Tibial nerve (tissue), 4 donors: ENCODE measurements at regions not wholly inside any gene's neighbourhood (a gene's known extent, or its start where the extent isn't known, plus 50 kb on each side); places are given as distances from the start of the nearest gene placed in this dataset.

Experiments
- DNase-seq, 2 donors: peaks; one replicate each; pipeline ENCODE4 v3.0.0-alpha.2; 2019; ENCODE audit warnings: low spot score in 2 of 2
- H3K27ac ChIP-seq, 4 donors: fragments of 200-600 bp; sonication (generic) in 3 of 4; one replicate each; pipeline ENCODE4 v1.5.1; 2017 to 2019; ENCODE audit warnings: mild to moderate bottlenecking in 1 of 4
- H3K27me3 ChIP-seq, 2 donors: fragments of 200-600 bp; sonication (generic) in 1 of 2; one replicate each; pipeline versions ENCODE4 v1.5.1 to v1.6.0; 2017 to 2019
- H3K36me3 ChIP-seq, 3 donors: fragments of 200-600 bp; sonication (generic); one replicate each; pipeline ENCODE4 v1.5.1; 2018 to 2019
- H3K4me1 ChIP-seq, 4 donors: fragments of 200-600 bp; sonication (generic) in 3 of 4; one replicate each; pipeline ENCODE4 v1.5.1; 2017 to 2019
- H3K4me3 ChIP-seq, 4 donors: fragments of 200-600 bp; sonication (generic) in 3 of 4; one replicate each; pipeline ENCODE4 v1.5.1; 2017 to 2019; ENCODE audit warnings: mild to moderate bottlenecking in 1 of 4, moderate library complexity in 1 of 4
- H3K9me3 ChIP-seq, 4 donors: fragments of 200-600 bp; sonication (generic) in 3 of 4; one replicate each; pipeline ENCODE4 v1.5.1; 2017 to 2019
- CTCF ChIP-seq, 5 experiments: fragments of 200-600 bp in 3 of 5; fragments of 450-650 bp in 2 of 5; sonication (generic) in 3 of 5; IDR thresholded peaks; one replicate each; pipeline ENCODE4 v1.5.1; 2016 to 2019; ENCODE audit warnings: antibody characterized with exemption in 5 of 5, mild to moderate bottlenecking in 3 of 5, moderate library complexity in 2 of 5
- EP300 ChIP-seq, 2 donors: sonication (generic); formaldehyde crosslinking; IDR thresholded peaks; one replicate each; pipeline ENCODE4 v1.6.1; 2017; ENCODE audit warnings: antibody characterized with exemption in 2 of 2, mild to moderate bottlenecking in 1 of 2
- POLR2A ChIP-seq, 2 donors: fragments of 450-650 bp; IDR thresholded peaks; one replicate each; pipeline ENCODE4 v1.6.1; 2017; ENCODE audit warnings: antibody characterized with exemption in 2 of 2, mild to moderate bottlenecking in 2 of 2, moderate library complexity in 2 of 2
- WGBS, 2 donors: methylation state at CpG; one replicate each; pipeline ENCODE4 v1.1.5; 2018; 5-methylcytosine and 5-hydroxymethylcytosine counted together

GRCh38 chr1:11352816-11353799 is 80.1 kb downstream of the UBIAD1 start:
- 52 to 55% methylated on average over 20 of the region's 20 CpGs for WGBS, 2 donors
- Histone ChIP-seq H3K36me3 (no peaks in the 10 kb centered on the region), H3K4me1 (peaks cover 0 to 5% (median 0%) of the 10 kb centered on the region in 4 donors), H3K4me3 (no peak overlapping the region), H3K9me3 (peaks cover 0 to 17% (median 0%) of the 10 kb centered on the region in 4 donors), H3K27ac (no peak overlapping the region), H3K27me3 (peaks cover 0 to 64% of the 10 kb centered on the region in 2 donors)
- TF ChIP-seq POLR2A (IDR thresholded peaks at IDR 0.05) (no peak), EP300 (IDR thresholded peaks at IDR 0.05) (no peak), CTCF (IDR thresholded peaks at IDR 0.05) (no peak)
- no peak for DNase-seq

GRCh38 chr1:11354893-11355553 is 82.0 kb downstream of the UBIAD1 start:
- TF ChIP-seq CTCF (IDR thresholded peaks at IDR 0.05) (no peak), POLR2A (IDR thresholded peaks at IDR 0.05) (no peak), EP300 (IDR thresholded peaks at IDR 0.05) (no peak)
- H3K27me3 ChIP-seq: peaks cover 0 to 63% of the 10 kb centered on the region in 2 donors
- H3K27ac ChIP-seq: no peak overlapping the region
- peaks cover 0 to 5% (median 0%) of the 10 kb centered on the region in 4 donors for H3K4me1 ChIP-seq
- DNase-seq: no peak
- WGBS, 2 donors: 27 to 30% methylated on average over 7 of the region's 7 CpGs
- peaks cover 0 to 15% (median 0%) of the 10 kb centered on the region in 4 donors for H3K9me3 ChIP-seq
- no peaks in the 10 kb centered on the region for H3K36me3 ChIP-seq
- H3K4me3 ChIP-seq: no peak overlapping the region

- Histone ChIP-seq H3K9me3 (peaks cover 0 to 7% (median 0%) of the 10 kb centered on the region in 4 donors), H3K4me3 (no peak overlapping the region), H3K27ac (no peak overlapping the region), H3K27me3 (peaks cover 0 to 59% of the 10 kb centered on the region in 2 donors), H3K36me3 (no peaks in the 10 kb centered on the region), H3K4me1 (peaks cover 0 to 5% (median 0%) of the 10 kb centered on the region in 4 donors)
- WGBS, 2 donors: 17 to 19% methylated on average over 21 of the region's 21 CpGs
- no peak for DNase-seq
- TF ChIP-seq CTCF (IDR thresholded peaks at IDR 0.05) (no peak), POLR2A (IDR thresholded peaks at IDR 0.05) (no peak), EP300 (IDR thresholded peaks at IDR 0.05) (no peak)
Observed at GRCh38 chr1:11355559-11356475, 82.8 kb downstream of the UBIAD1 start.

GRCh38 chr1:11357276-11357675 is 84.3 kb downstream of the UBIAD1 start:
- no peaks in the 10 kb centered on the region for H3K9me3 ChIP-seq
- no peak overlapping the region for H3K4me3 ChIP-seq
- TF ChIP-seq EP300 (IDR thresholded peaks at IDR 0.05) (no peak), POLR2A (IDR thresholded peaks at IDR 0.05) (no peak), CTCF (IDR thresholded peaks at IDR 0.05) (no peak)
- no peaks in the 10 kb centered on the region for H3K36me3 ChIP-seq
- peaks cover 0 to 5% (median 0%) of the 10 kb centered on the region in 4 donors for H3K4me1 ChIP-seq
- 58 to 59% methylated on average over 15 of the region's 15 CpGs for WGBS, 2 donors
- DNase-seq: no peak
- no peak overlapping the region for H3K27ac ChIP-seq
- peaks cover 0 to 59% of the 10 kb centered on the region in 2 donors for H3K27me3 ChIP-seq
